ENCODE measurements at regions not wholly inside any gene's neighbourhood (a gene's known extent, or its start where the extent isn't known, plus 50 kb on each side); places are given as distances from the start of the nearest gene placed in this dataset.

DNA sequence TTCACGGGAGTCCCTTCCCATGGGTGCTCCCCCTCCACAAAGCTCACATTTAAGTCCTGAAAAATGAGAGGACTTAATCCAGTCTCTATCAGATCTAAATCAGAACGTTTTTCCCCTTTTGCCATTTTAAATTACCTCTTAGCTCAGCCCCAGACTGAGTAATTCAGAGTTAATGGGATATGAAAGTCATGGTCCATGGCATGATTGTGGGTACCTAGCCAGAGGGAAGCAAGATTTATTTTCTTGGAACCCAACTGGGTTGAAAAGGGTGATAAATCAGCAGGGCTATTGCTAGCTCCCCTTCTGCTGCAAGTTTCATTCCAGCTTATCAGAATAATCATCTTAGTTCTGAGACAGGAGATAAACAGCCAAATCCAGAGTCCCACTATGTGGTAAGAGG, 320.2 kb upstream of the CHD6 start:
- 0 out of 2 replicates have a peak, but pooled peaks cover 1% of the 10 kb centered on the region for H3K27me3 ChIP-seq (replicated peaks; ENCODE audit: control insufficient read depth, insufficient read depth, low read length)
- intact Hi-C loops (cut with micrococcal nuclease; ENCODE audit: unreplicated experiment) = no loop called here
- TF ChIP-seq, protein P1, sequence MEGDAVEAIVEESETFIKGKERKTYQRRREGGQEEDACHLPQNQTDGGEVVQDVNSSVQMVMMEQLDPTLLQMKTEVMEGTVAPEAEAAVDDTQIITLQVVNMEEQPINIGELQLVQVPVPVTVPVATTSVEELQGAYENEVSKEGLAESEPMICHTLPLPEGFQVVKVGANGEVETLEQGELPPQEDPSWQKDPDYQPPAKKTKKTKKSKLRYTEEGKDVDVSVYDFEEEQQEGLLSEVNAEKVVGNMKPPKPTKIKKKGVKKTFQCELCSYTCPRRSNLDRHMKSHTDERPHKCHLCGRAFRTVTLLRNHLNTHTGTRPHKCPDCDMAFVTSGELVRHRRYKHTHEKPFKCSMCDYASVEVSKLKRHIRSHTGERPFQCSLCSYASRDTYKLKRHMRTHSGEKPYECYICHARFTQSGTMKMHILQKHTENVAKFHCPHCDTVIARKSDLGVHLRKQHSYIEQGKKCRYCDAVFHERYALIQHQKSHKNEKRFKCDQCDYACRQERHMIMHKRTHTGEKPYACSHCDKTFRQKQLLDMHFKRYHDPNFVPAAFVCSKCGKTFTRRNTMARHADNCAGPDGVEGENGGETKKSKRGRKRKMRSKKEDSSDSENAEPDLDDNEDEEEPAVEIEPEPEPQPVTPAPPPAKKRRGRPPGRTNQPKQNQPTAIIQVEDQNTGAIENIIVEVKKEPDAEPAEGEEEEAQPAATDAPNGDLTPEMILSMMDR (IDR thresholded peaks at IDR 0.05; ENCODE audit: insufficient read depth in 1 of 2, low read depth in 1 of 2, low read length in 1 of 2, severe bottlenecking in 1 of 2, unreplicated experiment in 1 of 2) = no peak
- POLR2A ChIA-PET = no interaction called here
- Mint-ChIP-seq H3K9me3 (ENCODE audit: unreplicated experiment) (no peaks in the 10 kb centered on the region), H3K27me3 (ENCODE audit: insufficient read depth, unreplicated experiment) (peaks cover 12% of the 10 kb centered on the region), H3K4me1 (ENCODE audit: low read depth, unreplicated experiment) (no peaks in the 10 kb centered on the region), H3K36me3 (ENCODE audit: insufficient read depth, unreplicated experiment) (no peaks in the 10 kb centered on the region), H3K4me3 (ENCODE audit: unreplicated experiment) (no peak overlapping the region), H3K27ac (ENCODE audit: unreplicated experiment) (no peak overlapping the region)
- CTCF ChIA-PET = no interaction called here
- no peaks in the 10 kb centered on the region for H3K9me3 ChIP-seq
- no TSS peak for BruUV-seq (replicated peaks)
- no peaks in the 10 kb centered on the region for H3K36me3 ChIP-seq (ENCODE audit: control insufficient read depth, insufficient read depth, low read length)
- DNase-seq = no peak
- no peaks in the 10 kb centered on the region for H3K4me1 ChIP-seq
- H3K4me3 ChIP-seq (ENCODE audit: low read depth, low read length) = no peak overlapping the region

DNA sequence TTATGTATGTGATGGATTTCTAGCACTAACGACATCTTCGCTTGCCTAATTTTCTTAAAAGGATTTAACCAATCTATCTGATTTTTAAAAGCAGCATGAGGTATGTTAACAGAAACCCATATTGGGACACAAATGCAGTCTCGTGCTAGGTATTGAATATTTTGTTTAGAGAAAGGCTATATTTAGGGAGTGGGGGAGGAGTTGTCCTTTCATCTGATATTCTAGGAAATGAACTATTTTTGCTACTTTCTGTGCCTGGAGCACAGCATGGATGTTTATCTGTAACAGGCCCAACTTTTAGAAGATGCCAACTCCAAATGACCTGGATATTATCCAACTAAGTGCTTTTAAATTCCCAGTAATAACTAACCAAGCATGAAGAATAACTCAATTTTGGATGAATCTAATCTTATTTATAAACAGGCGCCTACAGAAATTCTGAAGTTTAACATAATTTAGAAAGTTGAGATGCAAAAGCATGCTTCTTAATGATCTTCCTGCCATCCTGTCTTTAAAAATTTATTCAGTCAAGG, 317.1 kb upstream of the CHD6 start:
- H3K4me1 ChIP-seq = no peaks in the 10 kb centered on the region
- Mint-ChIP-seq H3K4me3 (ENCODE audit: unreplicated experiment) (no peak overlapping the region), H3K27me3 (ENCODE audit: insufficient read depth, unreplicated experiment) (peaks cover 12% of the 10 kb centered on the region), H3K36me3 (ENCODE audit: insufficient read depth, unreplicated experiment) (no peaks in the 10 kb centered on the region), H3K9me3 (ENCODE audit: unreplicated experiment) (no peaks in the 10 kb centered on the region), H3K4me1 (ENCODE audit: low read depth, unreplicated experiment) (no peaks in the 10 kb centered on the region), H3K27ac (ENCODE audit: unreplicated experiment) (no peak overlapping the region)
- CTCF ChIA-PET = no interaction called here
- 0 out of 2 replicates have a peak, but pooled peaks cover under 1% of the 10 kb centered on the region for H3K9me3 ChIP-seq
- H3K36me3 ChIP-seq (ENCODE audit: control insufficient read depth, insufficient read depth, low read length) = no peaks in the 10 kb centered on the region
- no peak overlapping the region for H3K4me3 ChIP-seq (ENCODE audit: low read depth, low read length)
- BruUV-seq (replicated peaks) = no TSS peak
- intact Hi-C loops (cut with micrococcal nuclease; ENCODE audit: unreplicated experiment) = no loop called here
- TF ChIP-seq, protein P1 (IDR thresholded peaks at IDR 0.05; ENCODE audit: insufficient read depth in 1 of 2, low read depth in 1 of 2, low read length in 1 of 2, severe bottlenecking in 1 of 2, unreplicated experiment in 1 of 2) = no peak
- H3K27me3 ChIP-seq (replicated peaks; ENCODE audit: control insufficient read depth, insufficient read depth, low read length) = no peaks in the 10 kb centered on the region; the same call in 1 of the 2 replicates
- DNase-seq = no peak
- POLR2A ChIA-PET = no interaction called here

DNA sequence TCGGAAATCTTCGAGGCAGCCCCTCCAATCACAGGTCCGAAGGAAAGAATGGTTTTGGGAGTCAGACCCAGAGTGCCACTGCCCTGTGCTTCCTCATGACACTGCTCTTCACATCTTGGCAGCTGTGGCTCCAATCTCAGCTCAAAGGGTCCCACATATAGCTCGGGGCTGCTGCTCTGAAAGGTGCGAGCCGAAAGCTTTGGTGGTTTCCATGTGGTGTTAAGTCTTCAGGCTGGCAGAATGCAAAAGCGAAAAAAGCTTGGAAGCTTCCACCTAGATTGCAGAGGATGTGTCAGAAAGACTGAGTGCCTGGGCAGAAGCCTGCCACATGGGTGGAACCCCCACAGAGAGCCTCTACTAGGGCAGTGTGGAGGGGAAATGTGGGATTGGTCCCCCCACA, 314.3 kb upstream of the CHD6 start:
- no peak overlapping the region for H3K4me3 Mint-ChIP-seq (ENCODE audit: unreplicated experiment)
- ChIA-PET POLR2A (no interaction called here), CTCF (no interaction called here)
- intact Hi-C loops (cut with micrococcal nuclease; ENCODE audit: unreplicated experiment) = no loop called here
- H3K4me3 ChIP-seq (ENCODE audit: low read depth, low read length) = no peak overlapping the region
- DNase-seq = no peak
- H3K4me1 Mint-ChIP-seq (ENCODE audit: low read depth, unreplicated experiment) = no peaks in the 10 kb centered on the region
- no peaks in the 10 kb centered on the region for H3K9me3 Mint-ChIP-seq (ENCODE audit: unreplicated experiment)
- TF ChIP-seq, protein P1 (IDR thresholded peaks at IDR 0.05; ENCODE audit: insufficient read depth in 1 of 2, low read depth in 1 of 2, low read length in 1 of 2, severe bottlenecking in 1 of 2, unreplicated experiment in 1 of 2) = no peak
- no TSS peak for BruUV-seq (replicated peaks)
- no peaks in the 10 kb centered on the region for H3K36me3 Mint-ChIP-seq (ENCODE audit: insufficient read depth, unreplicated experiment)
- H3K36me3 ChIP-seq (ENCODE audit: control insufficient read depth, insufficient read depth, low read length) = no peaks in the 10 kb centered on the region
- H3K9me3 ChIP-seq = 0 out of 2 replicates have a peak, but pooled peaks cover 3% of the 10 kb centered on the region
- no peaks in the 10 kb centered on the region; the same call in 1 of the 2 replicates for H3K27me3 ChIP-seq (replicated peaks; ENCODE audit: control insufficient read depth, insufficient read depth, low read length)
- H3K27me3 Mint-ChIP-seq (ENCODE audit: insufficient read depth, unreplicated experiment) = peaks cover 17% of the 10 kb centered on the region
- H3K27ac Mint-ChIP-seq (ENCODE audit: unreplicated experiment) = no peak overlapping the region
- no peaks in the 10 kb centered on the region for H3K4me1 ChIP-seq

All from Caco-2 (cell line).